OCI-M2 (cell line): ENCODE measurements at regions not wholly inside any gene's neighbourhood (a gene's known extent, or its start where the extent isn't known, plus 50 kb on each side); places are given as distances from the start of the nearest gene placed in this dataset.
"Not testable (repeated sequence)": the region's sequence is repeated elsewhere in the genome, so short reads cannot be mapped to it uniquely, and the experiment has no call there.

Experiments used
- DNase-seq: peaks from one replicate; lab custom pipeline; 2025; ENCODE audit not compliant: unreplicated experiment; lab: John Stamatoyannopoulos, UW

GRCh38 chr15:77864211-77865105, 213.1 kb downstream of the TBC1D2B start:
- DNase-seq: no peak

GRCh38 chr15:77863491-77864105, 213.9 kb downstream of the TBC1D2B start:
- no peak for DNase-seq

GRCh38 chr15:77862651-77863104, 214.8 kb downstream of the TBC1D2B start:
- DNase-seq: no peak

DNA sequence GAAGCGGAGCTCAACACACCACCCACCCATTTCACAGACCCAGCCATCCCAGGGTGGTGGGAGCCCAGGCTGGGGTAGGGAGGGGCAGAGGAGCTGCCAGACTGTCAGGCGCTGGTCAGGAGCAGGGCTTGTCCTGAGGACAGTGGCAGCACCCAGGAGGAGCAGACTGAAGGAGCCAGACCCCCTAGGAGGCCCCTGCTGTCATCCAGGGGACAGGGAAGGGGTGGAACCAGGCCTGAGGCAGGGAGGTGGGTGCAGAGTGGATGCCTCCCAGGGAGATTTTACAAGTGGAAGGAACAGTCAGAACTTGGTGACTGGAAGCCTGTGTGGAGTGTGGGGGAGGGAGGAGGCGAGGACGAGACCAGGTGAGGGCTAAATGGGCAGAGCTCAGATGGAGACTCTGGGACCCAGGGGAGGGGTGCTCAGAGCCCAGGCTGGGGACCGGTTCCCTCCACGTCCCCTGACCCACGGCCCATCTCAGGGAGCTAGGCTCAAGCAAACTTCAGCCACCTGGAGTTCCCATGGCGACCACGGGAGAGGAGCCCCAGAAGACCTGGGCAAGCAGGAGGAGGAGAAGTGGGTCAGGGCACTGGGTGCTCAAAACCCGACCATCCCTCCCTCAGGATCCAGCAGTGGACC, 215.4 kb downstream of the TBC1D2B start:
- DNase-seq: not testable (repeated sequence)

GRCh38 chr15:77860071-77860691, 217.3 kb downstream of the TBC1D2B start:
- no peak for DNase-seq

- no peak for DNase-seq
Observed at GRCh38 chr15:77859491-77860060, 217.9 kb downstream of the TBC1D2B start.

GRCh38 chr15:77858792-77859490, 218.6 kb downstream of the TBC1D2B start:
- no peak for DNase-seq

DNA sequence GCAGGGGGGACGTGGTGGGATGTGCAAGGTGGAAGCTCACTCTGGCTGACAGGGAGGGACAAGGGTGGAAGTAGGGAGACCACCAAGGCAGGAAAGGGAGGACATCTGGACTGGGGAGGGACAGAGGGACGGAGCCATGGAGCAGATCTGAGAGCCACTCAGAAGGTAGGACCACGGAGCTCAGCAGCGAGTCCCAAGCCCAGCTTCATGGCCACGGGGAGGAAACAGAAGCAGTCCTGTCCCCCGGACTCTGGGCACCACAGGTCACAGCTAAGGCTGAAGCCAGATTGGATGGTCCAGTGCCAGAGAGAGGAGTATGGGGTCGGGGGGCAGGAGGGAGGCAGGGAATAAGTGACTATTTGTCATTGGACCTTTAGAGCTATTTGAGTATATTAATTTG, 220.1 kb downstream of the TBC1D2B start:
- no peak for DNase-seq

DNA sequence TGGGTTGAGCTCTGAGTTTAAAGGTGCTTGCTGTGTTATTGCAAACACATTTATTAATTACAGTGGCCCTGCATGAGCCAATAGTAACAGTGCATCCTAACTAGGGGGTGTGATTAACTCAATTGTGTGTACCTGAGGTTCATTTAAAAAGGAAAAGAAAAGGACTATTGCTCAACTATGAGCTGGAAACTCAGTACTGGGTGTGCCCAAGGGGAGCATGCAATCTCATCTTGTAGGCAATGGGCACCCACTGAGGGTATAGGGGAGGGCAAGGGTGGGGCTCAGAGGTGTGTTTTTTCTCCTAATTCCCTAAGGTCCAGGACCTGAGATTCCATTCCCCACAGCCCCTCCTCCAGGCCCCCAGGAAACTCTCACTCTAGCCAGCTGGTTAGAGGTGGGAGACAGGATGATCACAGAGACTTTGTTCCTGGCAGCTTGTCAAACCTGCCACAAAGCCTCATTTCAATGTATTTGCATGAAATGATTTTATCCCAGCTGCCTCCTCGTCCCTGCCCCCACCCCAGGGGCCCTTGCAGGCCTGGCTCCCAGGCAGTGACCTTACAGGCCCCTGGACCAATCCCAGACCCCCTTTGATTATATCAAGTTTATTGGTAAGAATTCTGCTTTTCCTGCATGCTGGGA, 220.7 kb downstream of the TBC1D2B start:
- DNase-seq: no peak

GRCh38 chr15:77855871-77856270, 221.6 kb downstream of the TBC1D2B start:
- no peak for DNase-seq

DNA sequence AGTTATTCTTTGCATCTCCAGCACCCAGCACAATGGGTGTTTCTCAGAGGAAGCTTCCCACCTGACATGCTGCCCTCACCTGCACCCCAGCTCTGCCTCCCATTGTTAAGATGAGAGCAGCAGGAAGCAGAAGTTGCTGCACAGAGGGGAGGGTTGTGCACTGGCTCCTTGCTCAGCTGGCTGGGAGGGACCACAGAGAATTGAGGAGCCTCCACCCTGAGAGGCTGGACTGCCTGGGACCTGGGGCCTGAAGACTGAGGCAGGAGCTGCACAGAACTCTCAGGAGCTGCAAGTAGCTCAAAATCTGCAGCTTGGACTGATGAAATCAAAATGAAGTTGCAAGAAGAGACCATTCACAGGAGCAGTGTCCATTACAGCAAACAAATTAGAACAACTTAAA, 222.3 kb upstream of the LINGO1 start:
- no peak for DNase-seq

GRCh38 chr15:77853910-77854309, 221.2 kb upstream of the LINGO1 start:
- DNase-seq: no peak

- no peak for DNase-seq
Observed at GRCh38 chr15:77853008-77853328, 220.3 kb upstream of the LINGO1 start.

DNA sequence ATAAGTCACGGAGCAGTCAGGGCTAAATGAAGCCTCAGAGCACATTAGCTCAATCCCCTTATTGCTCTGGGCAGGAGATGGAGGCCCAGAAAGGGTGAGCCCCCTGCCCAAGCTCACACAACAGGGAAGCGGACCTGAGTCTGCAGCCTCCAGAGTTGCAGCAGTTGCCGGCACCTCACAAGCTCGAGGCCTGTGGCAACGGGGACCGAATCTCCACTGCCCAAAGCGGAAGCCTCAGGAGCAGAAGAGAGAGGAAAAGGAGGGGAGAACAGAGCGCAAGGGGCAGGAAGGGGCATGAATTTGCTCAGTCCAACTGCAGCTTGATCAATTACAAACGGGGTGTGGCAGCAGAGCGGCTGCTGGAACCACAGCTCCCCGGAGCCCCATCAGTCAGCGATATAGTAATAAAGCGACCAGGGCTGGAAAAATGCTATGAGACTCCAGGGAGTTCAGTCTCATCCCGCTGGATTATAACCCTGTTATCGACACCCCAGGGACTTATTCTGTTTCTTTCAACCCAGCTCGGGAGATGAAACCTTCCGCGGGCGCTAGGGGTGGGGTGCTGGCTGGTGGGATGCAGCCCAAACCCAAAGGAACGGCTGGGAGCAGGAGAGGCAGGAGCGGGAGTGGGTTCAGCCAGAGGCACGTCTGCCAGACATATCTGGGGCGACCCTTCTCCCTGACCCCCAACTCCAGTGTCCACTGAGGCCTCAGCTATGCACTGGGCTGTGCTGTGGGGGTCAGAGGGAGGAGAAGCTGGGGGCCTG, 219.7 kb upstream of the LINGO1 start:
- no peak for DNase-seq

- DNase-seq: no peak
Observed at GRCh38 chr15:77851691-77852090, 219.0 kb upstream of the LINGO1 start.

DNA sequence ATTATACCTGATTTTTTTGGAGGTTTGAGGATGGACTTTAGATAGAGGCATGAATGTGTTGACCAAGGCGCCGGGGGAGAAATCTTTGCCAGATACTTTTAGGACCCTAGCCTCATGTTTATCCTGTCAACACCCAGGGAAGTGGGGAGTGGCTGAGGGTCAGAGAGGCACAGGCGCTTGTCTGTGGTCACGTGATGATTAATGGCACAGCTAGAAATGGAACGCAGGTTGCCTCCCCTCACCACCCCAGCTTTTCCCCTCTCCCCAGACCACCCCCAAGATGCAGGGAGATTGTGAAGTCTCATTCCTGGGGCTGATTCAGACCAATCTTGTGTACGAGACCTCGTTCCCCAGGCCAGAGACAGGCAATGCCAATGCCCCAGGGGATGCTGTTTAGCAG, 218.4 kb upstream of the LINGO1 start:
- DNase-seq: no peak

DNA sequence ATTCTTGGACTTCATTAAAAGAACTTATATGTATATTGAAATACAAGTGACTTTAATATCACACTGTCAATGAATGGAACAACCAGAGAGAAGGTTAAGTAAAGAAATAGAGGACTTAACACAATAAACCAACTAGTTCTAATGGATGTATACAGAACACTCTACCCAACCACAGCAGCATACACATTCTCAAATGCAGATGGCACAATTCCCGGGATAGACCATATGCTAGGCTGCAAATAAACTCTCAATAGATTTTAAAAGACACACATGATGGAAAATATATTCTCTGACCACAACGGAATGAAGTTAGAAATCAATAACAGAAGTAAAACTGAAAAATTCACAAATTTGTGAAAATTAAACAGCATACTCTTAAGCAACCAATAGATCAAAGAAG, 214.3 kb upstream of the LINGO1 start:
- no peak for DNase-seq

DNA sequence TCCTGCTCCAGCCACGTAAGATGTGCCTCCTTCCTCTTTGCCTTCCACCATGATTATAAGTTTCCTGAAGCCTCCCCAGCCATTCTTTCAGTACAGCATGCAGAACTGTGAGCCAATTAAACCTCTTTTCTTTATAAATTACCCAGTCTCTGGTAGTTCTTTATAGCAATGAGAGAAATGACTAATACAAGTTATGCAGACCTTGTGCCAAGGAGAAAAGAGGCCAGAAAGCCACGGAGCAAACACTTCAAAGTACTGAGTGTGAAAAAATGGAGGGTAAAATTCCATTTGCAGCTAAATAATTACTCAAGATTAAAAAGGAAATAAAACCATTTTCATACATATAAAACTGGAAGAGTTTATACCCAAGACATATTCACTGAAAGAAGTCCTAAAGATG, 213.6 kb upstream of the LINGO1 start:
- DNase-seq: no peak

GRCh38 chr15:77844798-77845446, 212.2 kb upstream of the LINGO1 start:
- DNase-seq: no peak
